ENCODE measurements at regions not wholly inside any gene's neighbourhood (a gene's known extent, or its start where the extent isn't known, plus 50 kb on each side); places are given as distances from the start of the nearest gene placed in this dataset.

DNA sequence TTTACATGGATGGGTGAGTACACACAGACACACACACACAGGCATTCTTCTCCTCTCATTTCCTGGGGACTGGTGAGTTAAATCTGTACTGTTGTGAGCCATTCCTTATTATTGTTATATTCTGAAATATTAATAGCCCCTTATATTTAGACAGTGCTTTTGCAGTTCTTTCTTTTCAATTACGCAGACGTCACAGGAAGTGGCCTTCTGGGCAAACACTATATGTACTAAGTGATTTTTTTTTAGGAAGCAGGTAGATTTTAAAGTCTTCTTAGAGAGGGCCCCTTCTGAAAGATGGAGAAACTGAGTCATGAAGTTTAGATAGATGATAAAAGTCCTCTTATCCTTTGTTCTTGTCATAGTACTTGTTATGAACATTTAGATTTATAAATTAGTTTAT, 1213.6 kb downstream of the VRK1 start:
- TF ChIP-seq CTCF (IDR thresholded peaks at IDR 0.05) = no peak
- TF ChIP-seq EP300 (IDR thresholded peaks at IDR 0.05) = no peak
